Small intestine (tissue), 7 donors: ENCODE measurements at regions not wholly inside any gene's neighbourhood (a gene's known extent, or its start where the extent isn't known, plus 50 kb on each side); places are given as distances from the start of the nearest gene placed in this dataset.

ENCODE experiments used
- DNase-seq, 2 donors: peaks; one replicate each; pipeline versions ENCODE4 v3.0.0 to v3.0.0-alpha.2; 2013
- FAIRE-seq: peaks from 2 replicates; lab custom pipeline; 2012; peaks lifted over from hg19 to GRCh38; lab: Jason Lieb, UNC
- H3K27ac ChIP-seq, 3 donors: one replicate each; pipeline ENCODE4 v1.5.1; 2013; ENCODE audit warnings: low read length in 2 of 3, mild to moderate bottlenecking in 2 of 3, control low read depth in 1 of 3, inconsistent platforms in 1 of 3, low read depth in 1 of 3, moderate library complexity in 1 of 3
- H3K27me3 ChIP-seq, 3 donors: one replicate each; pipeline ENCODE4 v1.6.1; 2013; ENCODE audit warnings: low read length in 3 of 3, inconsistent platforms in 1 of 3; ENCODE audit not compliant: control insufficient read depth in 3 of 3, insufficient read depth in 3 of 3
- H3K36me3 ChIP-seq, 3 donors: one replicate each; pipeline ENCODE4 v1.6.1; 2013; ENCODE audit warnings: low read length in 3 of 3, inconsistent platforms in 1 of 3, low read depth in 1 of 3, mild to moderate bottlenecking in 1 of 3, moderate library complexity in 1 of 3; ENCODE audit not compliant: control insufficient read depth in 3 of 3, insufficient read depth in 2 of 3
- H3K4me1 ChIP-seq, 3 donors: one replicate each; pipeline ENCODE4 v1.6.1; 2013; ENCODE audit warnings: low read length in 2 of 3, inconsistent platforms in 1 of 3, low read depth in 1 of 3, mild to moderate bottlenecking in 1 of 3, moderate library complexity in 1 of 3; ENCODE audit not compliant: control insufficient read depth in 3 of 3, insufficient read depth in 2 of 3
- H3K4me3 ChIP-seq, 3 donors: one replicate each; pipeline ENCODE4 v1.5.1; 2013; ENCODE audit warnings: low read length in 3 of 3, control low read depth in 1 of 3, inconsistent platforms in 1 of 3, low read depth in 1 of 3, mild to moderate bottlenecking in 1 of 3, moderate library complexity in 1 of 3
- H3K9me3 ChIP-seq, 2 donors: one replicate each; pipeline ENCODE4 v1.6.1; 2013; ENCODE audit warnings: low read depth in 1 of 2, low read length in 1 of 2; ENCODE audit not compliant: control insufficient read depth in 2 of 2, insufficient read depth in 1 of 2
- WGBS, 3 donors: extraction: QIAGEN DNeasy Blood & Tissue Kit; methylation state at CpG; one replicate each; pipeline ENCODE4 v1.1.7; 2013; 5-methylcytosine and 5-hydroxymethylcytosine counted together
- donor health status: healthy with polysubstance abuse.
- donor health status: control.
- donor health status: control.
- donor health status: Bipolar disorder and iron deficiency.
- donor health status: healthy.

DNA sequence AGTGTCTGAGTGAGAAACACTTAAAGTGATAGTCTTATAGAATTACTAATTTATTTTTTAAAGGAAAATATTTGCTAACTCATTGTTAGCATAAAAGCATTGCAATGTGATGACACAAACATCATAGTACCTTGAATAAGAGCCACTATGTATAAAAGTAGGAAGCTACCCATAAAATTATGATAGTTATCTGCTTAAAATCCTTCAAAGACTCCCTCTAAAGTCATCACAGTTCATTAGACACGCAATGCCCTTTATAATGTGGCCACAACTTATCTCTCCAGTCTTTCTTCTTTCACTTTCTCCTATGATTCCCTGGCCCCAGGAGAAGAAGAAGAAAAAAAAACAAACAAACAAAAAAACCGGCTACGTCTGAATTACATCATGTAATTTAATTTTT lies 1144.0 kb upstream of the NUDT12 start:
- 44 to 78% (median 58%) methylated on average over 3 of the region's 3 CpGs for WGBS, 3 donors
- no peak overlapping the region for H3K27ac ChIP-seq
- DNase-seq (no peak), FAIRE-seq (no peak)
- H3K9me3 ChIP-seq, result peaks cover 0 to 6% of the 10 kb centered on the region in 2 donors
- no peak overlapping the region for H3K4me3 ChIP-seq
- no peaks in the 10 kb centered on the region for H3K36me3 ChIP-seq
- no peaks in the 10 kb centered on the region for H3K27me3 ChIP-seq
- H3K4me1 ChIP-seq, result no peaks in the 10 kb centered on the region

GRCh38 chr5:104702212-104702611 lies 1139.6 kb upstream of the NUDT12 start:
- Histone ChIP-seq H3K36me3 (no peaks in the 10 kb centered on the region), H3K27me3 (no peaks in the 10 kb centered on the region), H3K4me1 (no peaks in the 10 kb centered on the region), H3K4me3 (no peak overlapping the region), H3K27ac (no peak overlapping the region), H3K9me3 (peaks cover 3 to 18% of the 10 kb centered on the region in 2 donors)
- no peak for FAIRE-seq
- WGBS, 3 donors, result 68 to 89% (median 72%) methylated on average over 1 of the region's 1 CpG
- no peak for DNase-seq

DNA sequence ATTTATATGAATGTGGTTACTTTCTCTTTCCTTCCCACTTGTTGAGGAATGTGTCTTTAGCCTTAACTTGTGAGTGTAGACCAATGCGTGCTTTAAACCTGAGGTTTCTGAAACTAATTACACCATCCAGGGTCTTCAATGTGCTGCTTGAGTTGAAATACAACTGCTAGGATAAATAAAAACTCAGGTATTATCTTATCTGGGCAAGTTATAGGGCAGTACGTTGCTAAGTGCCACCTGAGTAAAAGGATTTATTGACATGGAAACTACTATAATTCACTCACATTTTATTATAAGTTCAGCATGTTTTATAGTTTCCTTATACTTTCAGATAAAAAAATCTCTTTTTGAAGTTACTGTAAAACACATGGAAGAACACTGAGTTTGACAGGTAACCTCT lies 1136.8 kb upstream of the NUDT12 start:
- DNase-seq (no peak), FAIRE-seq (no peak)
- peaks cover 3 to 15% of the 10 kb centered on the region in 2 donors for H3K9me3 ChIP-seq
- H3K27me3 ChIP-seq, result no peaks in the 10 kb centered on the region
- H3K4me3 ChIP-seq, result no peak overlapping the region
- no peaks in the 10 kb centered on the region for H3K4me1 ChIP-seq
- WGBS, 3 donors, result 21 to 62% (median 44%) methylated on average over 2 of the region's 2 CpGs
- H3K27ac ChIP-seq, result no peak overlapping the region
- H3K36me3 ChIP-seq, result no peaks in the 10 kb centered on the region

GRCh38 chr5:104661256-104661655 lies 1098.7 kb upstream of the NUDT12 start:
- FAIRE-seq (no peak), DNase-seq (no peak)
- Histone ChIP-seq H3K9me3 (no peaks in the 10 kb centered on the region), H3K36me3 (no peaks in the 10 kb centered on the region), H3K4me3 (no peak overlapping the region), H3K4me1 (no peaks in the 10 kb centered on the region), H3K27ac (no peak overlapping the region), H3K27me3 (no peaks in the 10 kb centered on the region)
- WGBS, 3 donors, result 77 to 91% (median 88%) methylated on average over 1 of the region's 1 CpG

DNA sequence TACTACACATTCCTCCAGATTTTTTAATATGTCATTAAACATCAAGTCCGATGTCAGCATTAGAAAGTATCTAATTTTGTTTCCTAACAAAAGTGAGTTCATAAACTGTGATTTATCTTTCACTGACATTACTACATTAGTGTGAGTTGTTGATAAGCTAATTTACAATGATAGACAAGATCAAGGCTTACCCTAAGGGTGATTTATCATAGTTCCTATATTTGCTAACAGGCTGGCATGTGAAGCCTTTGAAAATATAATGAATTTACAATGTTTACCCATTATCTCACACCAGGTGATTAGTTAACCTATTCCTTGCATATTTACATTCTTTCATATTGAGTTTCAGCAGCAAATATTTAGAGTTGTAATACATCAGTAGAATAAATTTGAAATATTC lies 1096.9 kb upstream of the NUDT12 start:
- WGBS, 3 donors, result 13 to 64% (median 43%) methylated on average over 1 of the region's 1 CpG
- H3K4me3 ChIP-seq, result no peak overlapping the region
- H3K9me3 ChIP-seq, result no peaks in the 10 kb centered on the region
- FAIRE-seq (no peak), DNase-seq (no peak)
- H3K36me3 ChIP-seq, result no peaks in the 10 kb centered on the region
- no peaks in the 10 kb centered on the region for H3K27me3 ChIP-seq
- no peaks in the 10 kb centered on the region for H3K4me1 ChIP-seq
- no peak overlapping the region for H3K27ac ChIP-seq

GRCh38 chr5:104652271-104652861 lies 1089.8 kb upstream of the NUDT12 start:
- peaks cover 0 to 2% (median 0%) of the 10 kb centered on the region in 3 donors for H3K36me3 ChIP-seq
- FAIRE-seq (no peak), DNase-seq (no peak)
- H3K9me3 ChIP-seq, result peaks cover 0 to 11% of the 10 kb centered on the region in 2 donors
- 84 to 91% (median 90%) methylated on average over 5 of the region's 5 CpGs for WGBS, 3 donors
- H3K4me1 ChIP-seq, result no peaks in the 10 kb centered on the region
- H3K27me3 ChIP-seq, result no peaks in the 10 kb centered on the region
- H3K27ac ChIP-seq, result no peak overlapping the region
- no peak overlapping the region for H3K4me3 ChIP-seq

DNA sequence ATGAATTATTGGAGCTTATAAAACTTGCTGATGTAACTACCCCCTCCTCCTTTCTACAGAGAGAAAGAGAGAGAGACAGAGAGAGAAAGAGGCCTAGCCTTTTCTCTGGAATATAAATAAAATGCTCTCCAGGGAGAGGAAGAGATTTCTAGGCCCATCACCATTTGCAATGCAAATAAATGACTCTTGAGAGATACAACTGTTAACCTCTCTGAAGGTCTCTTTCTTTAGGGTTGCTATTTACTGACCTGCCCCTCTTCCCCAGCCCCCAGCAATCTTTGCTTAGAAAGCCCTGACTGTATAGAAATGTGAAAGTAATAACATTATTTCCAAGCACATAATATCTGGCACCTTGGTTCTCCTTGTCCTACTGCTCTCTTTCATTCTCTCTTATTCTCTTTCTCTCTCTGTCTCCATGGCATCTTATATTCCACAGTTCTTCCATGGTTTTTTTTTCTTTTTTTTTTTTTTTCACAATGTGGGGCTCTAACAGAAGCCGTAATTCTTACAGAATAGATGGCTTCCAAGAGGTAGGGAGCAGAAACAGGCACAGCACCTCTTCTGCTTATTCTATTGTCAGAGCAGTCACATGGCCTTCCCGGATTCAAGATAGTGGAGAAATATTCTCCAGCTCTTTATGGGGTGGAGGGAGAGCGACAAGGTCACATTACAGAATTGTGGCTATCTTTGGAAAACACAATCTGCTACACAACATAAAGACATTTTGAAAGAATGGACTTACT lies 1087.9 kb upstream of the NUDT12 start:
- FAIRE-seq, result no peak
- 65 to 77% (median 69%) methylated on average over 3 of the region's 3 CpGs for WGBS, 3 donors

GRCh38 chr5:104646416-104646815 lies 1083.8 kb upstream of the NUDT12 start:
- DNase-seq (no peak), FAIRE-seq (no peak)
- no peaks in the 10 kb centered on the region for H3K9me3 ChIP-seq
- H3K27ac ChIP-seq, result no peak overlapping the region
- no peaks in the 10 kb centered on the region for H3K4me1 ChIP-seq
- WGBS, 3 donors, result 61 to 69% (median 61%) methylated on average over 3 of the region's 3 CpGs
- H3K4me3 ChIP-seq, result no peak overlapping the region
- H3K36me3 ChIP-seq, result no peaks in the 10 kb centered on the region
- no peaks in the 10 kb centered on the region for H3K27me3 ChIP-seq

More for the DNA sequence above, 1087.9 kb upstream of the NUDT12 start:
- DNase-seq, result no peak
- peaks cover 0 to 2% (median 0%) of the 10 kb centered on the region in 3 donors for H3K36me3 ChIP-seq
- H3K4me3 ChIP-seq, result no peak overlapping the region
- no peaks in the 10 kb centered on the region for H3K4me1 ChIP-seq
- H3K27me3 ChIP-seq, result no peaks in the 10 kb centered on the region
- H3K9me3 ChIP-seq, result peaks cover 0 to 11% of the 10 kb centered on the region in 2 donors
- H3K27ac ChIP-seq, result no peak overlapping the region
